ENCODE measurements at regions not wholly inside any gene's neighbourhood (a gene's known extent, or its start where the extent isn't known, plus 50 kb on each side); places are given as distances from the start of the nearest gene placed in this dataset.

GRCh38 chr7:46607176-46607575 is 686.1 kb upstream of the IGFBP3 start:
- no peak for TF ChIP-seq CTCF (IDR thresholded peaks at IDR 0.05)
- no peak for TF ChIP-seq POLR2A (IDR thresholded peaks at IDR 0.05)
